GM19035 (cell line): ENCODE measurements at regions not wholly inside any gene's neighbourhood (a gene's known extent, or its start where the extent isn't known, plus 50 kb on each side); places are given as distances from the start of the nearest gene placed in this dataset.

Experiments
- ATAC-seq: cut with Tn5 transposase; IDR thresholded peaks from one replicate; pipeline ENCODE4 v1.9.1; 2021; ENCODE audit not compliant: unreplicated experiment

GRCh38 chr14:101347893-101348777 is 213.2 kb upstream of the DIO3 start:
- no peak for ATAC-seq

- ATAC-seq: no peak
Observed at GRCh38 chr14:101349108-101349507, 212.2 kb upstream of the DIO3 start.

GRCh38 chr14:101350021-101350420 is 211.3 kb upstream of the DIO3 start:
- ATAC-seq: no peak

DNA sequence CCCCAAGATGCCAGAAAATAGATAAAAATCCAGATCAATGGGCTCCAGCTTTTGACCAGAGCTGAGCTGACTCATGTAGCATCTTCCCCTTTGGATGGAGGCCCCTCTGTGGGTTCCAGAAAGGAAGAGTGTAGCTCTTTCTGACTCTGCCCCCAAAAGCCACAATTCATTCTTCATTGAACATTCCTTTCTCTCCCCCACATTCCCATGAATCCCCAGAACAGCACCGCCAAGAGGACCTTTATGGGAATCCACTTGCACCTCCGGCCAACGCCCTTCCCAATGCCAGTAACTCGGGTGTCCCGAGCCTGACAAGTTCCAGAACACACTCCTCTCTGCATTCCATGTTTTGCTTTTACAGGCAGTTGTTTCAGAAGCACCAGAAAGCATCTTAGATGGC is 210.6 kb upstream of the DIO3 start:
- no peak for ATAC-seq

- no peak for ATAC-seq
Observed at GRCh38 chr14:101351146-101351545, 210.1 kb upstream of the DIO3 start.

DNA sequence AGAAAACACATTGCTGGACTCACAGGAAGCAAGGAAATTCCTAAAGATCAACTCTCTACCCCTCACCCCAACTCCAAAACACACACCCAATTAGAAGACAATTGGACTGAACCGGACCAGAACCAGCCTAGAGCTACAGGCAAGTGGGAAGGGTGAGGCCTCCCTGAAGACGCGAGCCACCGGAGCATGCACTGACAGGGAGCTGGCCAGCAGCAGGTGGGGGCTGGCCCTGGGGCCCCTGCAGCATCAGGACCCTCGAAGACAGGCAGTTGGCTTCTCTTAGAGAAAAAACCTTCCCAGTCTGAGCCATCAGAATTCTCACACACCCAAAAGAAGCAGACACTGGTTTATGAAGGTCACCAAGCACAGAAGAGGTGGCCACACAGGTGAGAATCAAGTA is 209.5 kb upstream of the DIO3 start:
- ATAC-seq: no peak

DNA sequence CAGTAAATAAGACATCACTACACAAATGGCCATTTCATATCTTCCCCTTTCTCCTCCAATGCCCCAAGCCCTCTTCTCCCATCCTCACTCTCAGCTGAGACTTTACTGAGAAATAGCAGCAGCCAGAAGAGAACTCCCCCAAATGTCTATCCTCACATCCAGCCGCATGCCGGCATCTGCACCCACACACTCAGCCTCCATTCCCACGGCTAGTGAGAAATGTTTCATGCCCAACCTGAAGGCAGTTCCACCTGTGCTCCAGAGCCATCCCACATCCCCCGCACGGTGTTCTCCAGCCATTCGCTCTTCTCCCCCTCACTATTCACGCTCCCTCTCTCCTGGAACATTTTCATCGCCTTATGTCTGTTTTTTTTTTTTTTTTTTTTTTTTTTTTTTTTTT is 208.7 kb upstream of the DIO3 start:
- ATAC-seq: no peak

- no peak for ATAC-seq
Observed at GRCh38 chr14:101353422-101353821, 207.9 kb upstream of the DIO3 start.

DNA sequence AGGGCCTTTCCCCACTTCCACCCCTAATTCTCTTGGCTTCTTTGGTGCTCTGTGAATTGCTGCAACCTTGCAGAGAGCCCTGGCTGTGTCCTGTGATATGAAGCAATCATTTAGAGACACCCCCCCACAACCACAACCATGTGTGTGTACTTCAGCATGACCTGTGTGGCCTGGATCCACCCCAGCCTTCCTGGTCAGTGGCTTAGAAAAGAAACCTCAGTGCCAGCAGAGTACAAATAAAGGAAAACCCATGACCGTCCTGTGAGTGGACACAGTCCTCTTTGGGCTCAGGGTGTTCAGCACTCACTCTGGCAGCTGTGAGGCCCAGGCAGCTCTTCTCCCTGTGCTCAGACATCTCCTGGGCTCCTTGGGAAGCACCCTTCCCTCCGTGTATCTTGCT is 206.6 kb upstream of the DIO3 start:
- ATAC-seq: no peak

DNA sequence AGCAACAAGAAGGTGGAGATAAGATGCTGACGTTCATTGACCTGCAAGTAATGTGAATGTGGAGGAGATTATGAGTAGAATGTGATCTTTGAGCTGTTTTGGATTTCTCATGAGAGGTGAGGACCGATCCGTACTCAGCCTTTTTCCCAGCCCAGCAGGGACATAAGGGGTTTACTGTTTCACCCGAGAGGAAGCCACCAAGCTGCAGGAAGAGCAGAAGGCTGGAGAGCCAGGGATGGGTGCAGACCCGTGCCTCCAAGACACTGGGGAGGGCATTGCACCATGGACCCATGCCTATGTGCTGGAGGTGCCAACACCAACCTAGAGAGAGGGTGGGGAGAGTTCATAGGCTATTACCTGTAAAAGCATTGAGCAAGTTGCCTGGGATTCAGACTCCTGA is 206.0 kb upstream of the DIO3 start:
- no peak for ATAC-seq

DNA sequence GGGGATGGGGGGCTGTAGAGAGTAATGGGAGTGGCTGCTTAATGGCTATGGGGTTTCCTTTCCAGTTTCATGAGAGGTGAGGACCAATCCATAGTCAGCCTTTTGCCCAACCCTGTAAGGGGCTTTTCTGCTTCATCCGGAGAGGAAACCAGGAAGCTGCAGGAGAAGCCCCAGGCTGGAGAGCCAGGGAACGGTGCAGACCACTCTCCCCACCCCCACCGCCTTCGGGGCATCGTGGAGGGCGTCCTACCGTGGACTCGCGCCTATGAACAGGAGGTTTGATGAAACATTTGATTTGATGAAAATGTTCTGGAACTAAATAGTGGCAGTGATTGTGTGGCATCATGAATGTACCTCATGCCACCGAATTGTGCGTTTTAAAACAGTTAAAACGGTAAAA is 204.3 kb upstream of the DIO3 start:
- ATAC-seq: no peak

- ATAC-seq: no peak
Observed at GRCh38 chr14:101357559-101358319, 203.6 kb upstream of the DIO3 start.

DNA sequence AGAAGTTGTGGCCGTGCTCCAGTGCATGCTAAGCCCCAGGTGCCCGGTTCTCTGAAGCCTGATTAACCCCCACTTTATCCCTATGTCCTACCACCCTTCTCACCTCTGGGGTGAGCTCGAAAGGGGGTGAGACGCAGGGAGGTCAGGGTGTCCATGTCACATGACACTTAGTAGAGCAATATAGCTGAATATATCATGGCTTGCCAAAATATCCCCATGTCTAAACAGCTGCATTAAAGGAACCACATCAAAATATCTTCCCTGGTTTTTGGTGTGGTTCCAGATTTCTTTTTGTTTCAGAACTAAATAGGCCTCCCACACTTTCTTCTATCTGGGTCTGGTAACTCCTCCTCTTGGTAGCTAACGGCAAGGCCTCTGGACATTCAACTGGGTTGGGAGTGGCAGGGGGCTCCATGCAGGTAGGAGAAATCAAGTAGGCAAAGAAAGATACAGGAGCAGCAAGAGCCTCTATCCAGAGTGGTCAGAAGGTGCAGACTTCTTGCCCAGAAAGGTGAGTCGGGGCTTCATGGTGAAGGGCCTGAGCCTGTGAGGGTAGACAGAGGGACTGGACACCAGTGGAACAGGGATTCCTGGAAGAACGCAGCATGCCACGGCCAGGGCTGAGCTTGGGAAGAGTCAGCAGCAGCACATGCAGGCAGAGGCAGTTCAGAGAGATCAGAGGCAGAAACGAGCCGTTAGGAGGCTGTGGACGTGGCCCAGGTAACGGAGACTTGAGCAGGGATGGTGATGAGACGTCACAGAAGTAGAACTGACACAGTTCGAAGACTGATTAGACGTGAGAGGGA is 202.8 kb upstream of the DIO3 start:
- no peak for ATAC-seq

- ATAC-seq: no peak
Observed at GRCh38 chr14:101359221-101360053, 201.9 kb upstream of the DIO3 start.

- no peak for ATAC-seq
Observed at GRCh38 chr14:101360054-101360911, 201.0 kb upstream of the DIO3 start.

- ATAC-seq: no peak
Observed at GRCh38 chr14:101361044-101361443, 200.3 kb upstream of the DIO3 start.

- ATAC-seq: no peak
Observed at GRCh38 chr14:101361451-101362433, 199.6 kb upstream of the DIO3 start.

GRCh38 chr14:101362529-101363260 is 198.6 kb upstream of the DIO3 start:
- ATAC-seq: no peak
